GM18505 (cell line): ENCODE measurements at regions not wholly inside any gene's neighbourhood (a gene's known extent, or its start where the extent isn't known, plus 50 kb on each side); places are given as distances from the start of the nearest gene placed in this dataset.
"Not testable (repeated sequence)": the region's sequence is repeated elsewhere in the genome, so short reads cannot be mapped to it uniquely, and the experiment has no call there.

ENCODE experiments used
- ATAC-seq: cut with Tn5 transposase; IDR thresholded peaks from one replicate; pipeline ENCODE4 v1.9.1; 2021; ENCODE audit not compliant: unreplicated experiment
- POLR2A ChIP-seq: IDR thresholded peaks from 4 replicates; pipeline ENCODE4 v1.6.1; 2011; ENCODE audit warnings: borderline replicate concordance; ENCODE audit not compliant: insufficient read depth, insufficient read length; ENCODE audit errors: extremely low read depth

DNA sequence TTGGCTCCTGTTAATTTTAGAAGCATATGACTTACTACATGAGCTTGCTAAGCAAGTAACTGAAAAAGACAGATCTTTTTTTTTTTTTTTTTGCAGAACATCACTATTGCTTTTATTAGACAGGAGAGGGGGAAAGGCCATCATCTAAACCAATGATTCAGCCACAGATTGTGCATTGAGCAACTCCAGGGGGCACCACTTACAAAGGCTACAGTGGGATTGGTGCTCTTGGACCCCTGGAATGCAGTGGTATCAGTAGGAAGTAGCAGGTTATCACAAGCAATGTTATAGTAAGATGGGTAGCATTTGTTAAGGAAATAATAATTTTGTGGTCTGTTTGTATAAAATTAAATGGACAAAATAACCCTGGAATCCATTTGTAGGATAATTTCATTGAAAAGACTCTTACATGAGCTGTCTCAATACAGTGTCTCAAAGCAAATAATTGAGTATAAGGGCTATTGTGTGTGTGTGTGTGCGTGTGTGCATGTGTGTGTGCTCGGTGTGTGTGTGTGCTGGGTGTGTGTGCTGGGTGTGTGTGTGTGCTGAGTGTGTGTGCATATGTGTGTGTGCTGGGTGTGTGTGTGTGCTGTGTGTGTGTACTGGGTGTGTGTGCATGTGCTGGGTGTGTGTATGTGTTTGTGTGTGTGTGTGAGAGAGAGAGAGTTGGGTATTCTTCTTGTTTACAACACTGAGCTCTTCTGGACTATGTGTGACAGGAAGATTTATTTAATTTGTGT is 296.3 kb downstream of the PCDH7 start:
- TF ChIP-seq POLR2A: no peak
- no peak for ATAC-seq

DNA sequence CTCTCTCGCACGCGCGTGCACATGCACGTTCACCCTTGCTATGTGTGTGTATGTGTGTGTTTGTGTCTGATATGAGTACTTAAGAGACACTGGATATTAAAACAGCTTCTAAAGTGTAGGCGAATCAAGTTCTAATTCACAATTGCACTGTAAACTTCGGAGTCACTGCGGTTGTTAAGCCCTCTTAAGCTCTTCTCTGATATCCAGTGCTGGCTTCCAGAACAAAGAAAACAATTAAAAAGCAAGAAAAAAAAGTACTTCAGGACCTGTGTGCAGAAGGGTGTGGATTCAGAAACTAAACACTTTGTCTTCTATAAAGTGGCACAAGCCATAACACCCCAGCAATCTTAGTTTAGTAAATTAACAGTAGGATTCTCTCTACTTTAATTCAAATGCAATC is 300.2 kb downstream of the PCDH7 start:
- ATAC-seq: no peak
- no peak for TF ChIP-seq POLR2A

DNA sequence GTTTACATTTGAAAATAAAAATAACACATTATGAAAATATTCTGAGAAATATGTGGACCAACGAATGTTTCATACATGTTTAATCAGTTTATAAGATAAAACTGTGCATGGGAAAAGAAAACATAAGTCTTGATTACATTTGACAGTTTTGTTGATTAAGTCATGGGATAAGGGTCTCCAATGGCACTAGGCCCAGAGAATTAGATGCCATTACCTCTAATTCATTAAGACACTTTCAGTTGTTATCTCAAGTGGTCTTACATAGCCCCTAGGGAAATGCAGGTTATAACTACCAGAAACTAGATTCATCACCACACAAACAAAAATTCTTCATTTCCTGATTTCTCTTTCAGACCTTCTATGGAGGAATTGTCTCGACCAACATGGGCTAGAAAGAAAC is 300.8 kb downstream of the PCDH7 start:
- no peak for ATAC-seq
- no peak for TF ChIP-seq POLR2A

DNA sequence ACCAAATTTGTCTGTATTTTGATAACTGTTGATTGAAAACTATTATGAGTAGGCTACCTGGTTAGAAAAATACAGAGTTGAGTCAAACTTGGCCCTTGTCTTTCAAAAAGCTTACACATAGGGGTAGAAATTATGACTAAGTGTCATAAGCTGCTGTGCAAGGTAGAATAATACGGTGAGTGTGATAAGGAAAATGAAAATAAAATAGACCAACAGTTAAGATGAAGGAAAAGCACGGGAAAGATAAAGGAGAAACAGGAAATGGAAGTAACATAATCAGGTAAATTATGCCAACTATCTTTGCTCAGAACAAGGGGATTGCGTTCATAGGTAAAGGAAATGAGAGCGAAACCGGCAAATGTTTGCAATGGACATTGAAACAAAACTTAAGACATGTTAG is 302.5 kb downstream of the PCDH7 start:
- no peak for TF ChIP-seq POLR2A
- ATAC-seq: no peak

DNA sequence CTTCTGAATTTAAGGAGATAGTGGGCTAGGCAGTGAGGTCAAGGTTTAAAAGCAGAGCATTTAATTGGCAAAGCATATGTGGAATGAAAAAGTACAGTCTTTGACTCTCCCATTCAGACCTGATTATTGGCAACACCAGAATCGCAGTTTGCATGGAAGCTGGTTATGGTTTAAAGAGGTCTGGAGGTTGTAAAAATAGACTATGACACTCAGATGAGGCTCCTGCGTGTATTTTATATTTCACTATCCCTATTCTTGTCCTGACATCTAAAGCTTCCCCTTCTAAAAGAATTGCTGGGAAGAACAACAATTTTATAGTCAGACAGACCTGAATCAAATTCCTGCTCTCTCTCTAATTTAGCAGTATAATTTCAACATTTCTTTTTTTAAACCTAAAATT is 302.9 kb downstream of the PCDH7 start:
- TF ChIP-seq POLR2A: no peak
- no peak for ATAC-seq

DNA sequence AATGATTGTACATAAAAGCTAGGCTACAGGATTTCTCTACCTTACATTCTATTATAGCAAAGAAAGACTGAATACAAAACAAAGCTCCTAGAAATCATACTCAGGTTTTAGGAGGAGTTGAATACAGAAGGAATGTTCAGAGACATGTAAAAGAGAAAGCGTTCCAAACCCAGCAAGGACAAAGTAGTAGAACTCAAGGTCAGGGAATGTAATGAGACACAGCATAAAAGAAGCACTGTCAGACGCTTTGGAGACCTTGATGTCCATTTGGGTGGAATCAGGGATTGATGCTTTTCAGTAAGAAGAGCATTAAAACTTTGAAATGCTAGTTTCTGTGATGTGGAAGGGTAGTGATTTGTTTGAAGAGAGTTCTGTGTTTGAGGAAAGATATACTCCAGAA is 303.6 kb downstream of the PCDH7 start:
- no peak for TF ChIP-seq POLR2A
- ATAC-seq: no peak

DNA sequence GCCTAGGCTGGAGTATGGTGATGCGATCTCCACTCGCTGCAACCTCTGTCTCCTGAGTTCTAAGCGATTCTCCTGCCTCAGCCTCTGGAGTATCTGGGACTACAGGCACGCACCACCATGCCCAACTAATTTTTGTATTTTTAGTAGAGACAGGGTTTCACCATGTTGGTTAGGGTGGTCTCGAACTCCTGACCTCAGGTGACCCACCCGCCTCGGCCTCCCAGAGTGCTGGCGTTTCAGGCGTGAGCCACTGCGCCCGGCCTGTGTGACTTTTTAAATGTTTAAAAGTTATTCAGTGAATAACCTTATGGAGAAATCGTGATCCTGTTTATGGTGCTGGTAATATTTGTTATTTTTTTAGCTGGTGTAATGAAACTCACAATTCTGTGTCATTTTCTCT is 304.6 kb downstream of the PCDH7 start:
- not testable (repeated sequence) for ATAC-seq

DNA sequence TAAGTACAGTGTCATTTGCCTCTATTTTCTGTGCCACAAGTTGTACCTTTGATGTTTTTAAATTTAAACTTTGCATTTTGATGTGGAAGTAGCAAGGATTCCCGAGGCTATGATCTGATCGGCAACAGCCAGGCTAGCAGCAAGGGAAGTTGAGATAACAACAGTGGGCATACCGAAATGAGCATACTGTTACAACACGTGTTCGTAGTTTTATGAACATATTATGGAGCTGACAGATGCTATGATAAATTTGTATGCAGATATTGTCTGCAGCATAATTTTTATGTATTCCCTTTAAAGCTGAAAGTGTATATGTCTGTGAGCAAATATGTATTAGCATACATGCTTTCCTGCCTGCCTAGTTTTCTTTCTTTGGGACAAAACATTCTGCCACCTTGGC is 306.1 kb downstream of the PCDH7 start:
- no peak for ATAC-seq
- no peak for TF ChIP-seq POLR2A

GRCh38 chr4:31034550-31034949 is 314.4 kb downstream of the PCDH7 start:
- no peak for ATAC-seq
- no peak for TF ChIP-seq POLR2A

DNA sequence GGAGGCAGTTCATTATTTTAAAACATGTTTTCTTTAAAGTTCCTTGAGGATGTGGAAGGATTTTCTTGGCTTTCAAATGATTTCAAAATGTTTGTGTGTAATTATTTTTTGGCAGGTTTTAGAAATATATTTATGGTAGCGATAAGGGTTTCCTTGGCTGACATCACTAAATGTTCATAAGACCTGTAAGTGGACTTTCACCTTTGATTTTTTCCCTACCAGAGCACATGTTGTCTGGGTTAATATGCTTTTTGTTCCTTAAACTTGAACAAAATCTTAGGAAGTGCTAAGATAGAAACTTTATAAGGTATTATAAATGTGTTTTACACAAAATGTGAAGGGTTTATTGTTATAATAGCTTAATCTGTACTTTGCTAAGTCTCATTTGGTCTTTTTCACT is 315.6 kb downstream of the PCDH7 start:
- no peak for TF ChIP-seq POLR2A
- ATAC-seq: no peak

GRCh38 chr4:31037703-31038102 is 317.5 kb downstream of the PCDH7 start:
- no peak for ATAC-seq
- TF ChIP-seq POLR2A: no peak

DNA sequence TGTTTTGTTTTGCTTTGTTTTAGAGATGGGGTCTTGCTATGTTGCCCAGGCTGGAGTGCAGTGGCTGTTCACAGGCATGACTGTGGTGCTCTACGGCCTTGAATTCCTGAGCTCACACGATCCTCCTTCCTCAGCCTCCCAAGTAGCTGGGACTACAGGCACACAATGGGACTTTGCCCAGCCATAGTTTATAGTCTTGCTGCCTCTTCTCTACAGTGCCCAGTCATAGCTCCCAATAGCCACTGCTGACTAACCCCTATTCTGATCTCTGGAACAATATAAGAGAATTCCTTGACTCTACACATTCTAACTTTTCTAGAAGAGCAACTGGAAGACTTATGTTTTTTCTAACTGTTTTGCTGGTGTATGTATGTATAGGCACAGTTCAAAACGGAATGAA is 319.2 kb downstream of the PCDH7 start:
- no peak for ATAC-seq
- no peak for TF ChIP-seq POLR2A

DNA sequence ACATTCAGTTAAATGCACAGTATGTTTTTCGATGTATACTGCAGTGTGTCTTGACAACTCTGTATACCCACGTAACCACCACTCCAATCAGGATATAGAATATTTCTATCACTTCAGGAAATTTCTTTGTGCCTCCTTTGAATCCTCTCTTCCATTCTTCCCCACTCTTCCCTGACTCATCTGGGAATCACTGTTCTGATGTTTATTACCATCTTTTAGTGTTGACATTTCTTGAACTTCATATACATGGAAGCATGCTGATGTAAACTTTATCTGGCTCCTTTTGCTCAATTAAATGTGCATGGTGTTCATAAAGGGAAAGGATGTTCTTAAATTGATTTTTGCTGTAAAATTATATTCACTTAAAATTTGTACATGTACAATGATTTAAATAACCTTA is 319.9 kb downstream of the PCDH7 start:
- TF ChIP-seq POLR2A: no peak
- ATAC-seq: no peak

DNA sequence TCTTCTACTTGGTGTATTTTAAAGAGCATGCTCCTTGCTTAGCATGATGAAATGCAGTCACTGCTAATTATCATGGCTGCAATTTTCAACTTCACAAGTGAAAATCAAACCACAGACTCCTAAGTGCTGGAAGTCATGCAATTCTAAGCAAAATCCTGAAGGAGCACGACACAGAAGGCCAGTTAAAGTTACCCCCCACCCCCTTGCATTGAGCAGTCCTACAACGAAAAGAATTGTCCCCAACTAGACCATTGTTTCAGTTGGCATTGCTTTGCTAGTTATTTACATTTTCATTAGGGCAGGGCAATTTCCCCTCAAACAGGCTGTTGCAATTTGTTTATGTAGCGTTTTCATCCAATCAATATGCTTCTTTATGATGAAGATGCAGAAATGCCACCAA is 321.2 kb downstream of the PCDH7 start:
- TF ChIP-seq POLR2A: no peak

DNA sequence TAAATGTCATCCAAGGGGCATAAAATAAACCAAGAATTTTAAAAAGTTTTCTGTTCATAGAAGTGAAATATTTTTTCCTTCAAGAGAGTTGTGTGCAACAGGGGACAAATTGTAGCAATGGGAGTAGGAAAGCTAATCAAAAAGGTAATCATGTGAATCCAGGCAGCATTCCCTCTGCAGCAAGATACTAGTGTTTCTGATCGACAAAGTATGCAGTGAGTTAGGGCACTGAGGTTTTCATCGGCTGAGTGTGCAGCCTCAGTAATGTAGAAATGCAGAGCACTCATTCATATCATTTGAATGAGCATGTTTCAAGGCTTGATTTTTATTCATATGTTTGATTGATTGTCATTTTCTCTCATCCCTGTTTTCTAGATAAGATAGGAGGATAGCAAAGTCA is 321.7 kb downstream of the PCDH7 start:
- no peak for ATAC-seq
- TF ChIP-seq POLR2A: no peak

More for the DNA sequence above, 321.2 kb downstream of the PCDH7 start:
- no peak for ATAC-seq
